GM03348 (cell line): ENCODE measurements at regions not wholly inside any gene's neighbourhood (a gene's known extent, or its start where the extent isn't known, plus 50 kb on each side); places are given as distances from the start of the nearest gene placed in this dataset.
"Not testable (repeated sequence)": the region's sequence is repeated elsewhere in the genome, so short reads cannot be mapped to it uniquely, and the experiment has no call there.

Source experiments
- DNase-seq: peaks from one replicate; pipeline ENCODE4 v3.0.0; 2012; ENCODE audit warnings: low spot score

- no peak for DNase-seq
These were observed 50.2 kb downstream of the RAD54L2 start for GRCh38 chr3:51588724-51589123.

- no peak for DNase-seq
These were observed 52.7 kb downstream of the RAD54L2 start for GRCh38 chr3:51591231-51591630.

GRCh38 chr3:51593697-51594096, 55.2 kb downstream of the RAD54L2 start:
- no peak for DNase-seq

GRCh38 chr3:51599638-51600037, 61.1 kb downstream of the RAD54L2 start:
- not testable (repeated sequence) for DNase-seq

- DNase-seq: no peak
These were observed 65.7 kb downstream of the RAD54L2 start for GRCh38 chr3:51604212-51604611.

GRCh38 chr3:51605938-51606337, 65.1 kb upstream of the TEX264 start:
- no peak for DNase-seq

- not testable (repeated sequence) for DNase-seq
These were observed 64.2 kb upstream of the TEX264 start for GRCh38 chr3:51606871-51607270.

GRCh38 chr3:51607591-51608325, 63.3 kb upstream of the TEX264 start:
- not testable (repeated sequence) for DNase-seq

- no peak for DNase-seq
These were observed 60.3 kb upstream of the TEX264 start for GRCh38 chr3:51610708-51611107.

GRCh38 chr3:51617597-51617996, 53.5 kb upstream of the TEX264 start:
- no peak for DNase-seq

GRCh38 chr3:51618038-51618437, 53.0 kb upstream of the TEX264 start:
- DNase-seq: not testable (repeated sequence)

- DNase-seq: no peak
These were observed 52.6 kb upstream of the TEX264 start for GRCh38 chr3:51618496-51618895.

- no peak for DNase-seq
These were observed 51.1 kb upstream of the TEX264 start for GRCh38 chr3:51619983-51620382.

- peak; percentile 28 for DNase-seq
These were observed 50.5 kb upstream of the TEX264 start for GRCh38 chr3:51620543-51620942.

- peak; percentile 21 for DNase-seq
These were observed 49.8 kb upstream of the TEX264 start for GRCh38 chr3:51621091-51621892.
